MM.1S (cell line): ENCODE measurements at regions not wholly inside any gene's neighbourhood (a gene's known extent, or its start where the extent isn't known, plus 50 kb on each side); places are given as distances from the start of the nearest gene placed in this dataset.

Source experiments
- DNase-seq: peaks from one replicate; pipeline ENCODE4 v3.0.0-alpha.2; 2015
- H2AFZ ChIP-seq: fragments of 300-600 bp; sonication (generic); 2 replicates; pipeline ENCODE4 v1.6.0; 2016; ENCODE audit warnings: antibody characterized with exemption, low read length
- H3F3A ChIP-seq: fragments of 300-600 bp; sonication (generic); 2 replicates; pipeline ENCODE4 v1.6.1; 2016; ENCODE audit warnings: mild to moderate bottlenecking, antibody characterized with exemption, low read length, moderate library complexity, mixed read lengths; ENCODE audit not compliant: insufficient read depth
- H3K27ac ChIP-seq: fragments of 300-600 bp; sonication (generic); 2 replicates; pipeline ENCODE4 v1.5.1; 2016; ENCODE audit warnings: mild to moderate bottlenecking, low read length
- H3K27me3 ChIP-seq: fragments of 300-600 bp; sonication (generic); replicated peaks from 2 replicates; pipeline ENCODE4 v1.6.0; 2016; ENCODE audit warnings: low read length; ENCODE audit not compliant: insufficient read depth
- H3K36me3 ChIP-seq: fragments of 300-600 bp; sonication (generic); replicated peaks from 2 replicates; pipeline ENCODE4 v1.6.1; 2016; ENCODE audit warnings: mild to moderate bottlenecking, low read length, mixed read lengths; ENCODE audit not compliant: insufficient read depth
- H3K4me1 ChIP-seq: fragments of 300-600 bp; sonication (generic); 2 replicates; pipeline ENCODE4 v1.6.1; 2016; ENCODE audit warnings: low read length, mixed read lengths
- H3K4me2 ChIP-seq: fragments of 300-600 bp; sonication (generic); 2 replicates; pipeline ENCODE4 v1.6.0; 2016; ENCODE audit warnings: low read depth, low read length
- H3K4me3 ChIP-seq: fragments of 300-600 bp; sonication (generic); 2 replicates; pipeline ENCODE4 v1.5.1; 2016; ENCODE audit warnings: low read length, mixed read lengths
- H3K79me2 ChIP-seq: fragments of 300-600 bp; sonication (generic); 2 replicates; pipeline ENCODE4 v1.6.1; 2016; ENCODE audit warnings: mixed run types, low read length, mixed read lengths
- H3K9ac ChIP-seq: fragments of 300-600 bp; sonication (generic); 2 replicates; pipeline ENCODE4 v1.6.1; 2016; ENCODE audit warnings: low read length, mixed read lengths
- H3K9me2 ChIP-seq: fragments of 300-600 bp; sonication (generic); replicated peaks from 2 replicates; pipeline ENCODE4 v1.6.1; 2016; ENCODE audit warnings: mild to moderate bottlenecking, low read length, mixed read lengths; ENCODE audit not compliant: insufficient read depth
- H3K9me3 ChIP-seq: fragments of 300-600 bp; sonication (generic); replicated peaks from 2 replicates; pipeline ENCODE4 v1.6.1; 2016; ENCODE audit warnings: mild to moderate bottlenecking, low read length, mixed read lengths; ENCODE audit not compliant: insufficient read depth
- H4K20me1 ChIP-seq: fragments of 300-600 bp; sonication (generic); 2 replicates; pipeline ENCODE4 v1.6.1; 2016; ENCODE audit warnings: mild to moderate bottlenecking, low read length, moderate library complexity, mixed read lengths; ENCODE audit not compliant: insufficient read depth
- CTCF ChIP-seq: fragments of 300-600 bp; sonication (generic); IDR thresholded peaks from 2 replicates; pipeline ENCODE4 v1.5.1; 2016; ENCODE audit warnings: antibody characterized with exemption, low read length, mixed read lengths
- EZH2 ChIP-seq: fragments of 300-600 bp; sonication (generic); optimal IDR thresholded peaks from 2 replicates; pipeline ENCODE3; 2017; ENCODE audit warnings: low read depth, mild to moderate bottlenecking, antibody characterized with exemption, low read length, mixed read lengths
- EZH2phosphoT487 ChIP-seq: fragments of 300-600 bp; sonication (generic); IDR thresholded peaks from 2 replicates; pipeline ENCODE4 v1.6.1; 2018; ENCODE audit warnings: antibody characterized with exemption, low read length

GRCh38 chr4:133668061-133668851 lies 519.2 kb downstream of the PCDH10 start:
- no peaks in the 10 kb centered on the region for H3K36me3 ChIP-seq
- H3K27me3 ChIP-seq = no peaks in the 10 kb centered on the region
- H2AFZ ChIP-seq = no peak overlapping the region
- peak; percentile 40 for DNase-seq
- no peaks in the 10 kb centered on the region for H3F3A ChIP-seq
- peak overlapping the region; percentile 12; the same call in 1 of the 2 replicates for H3K27ac ChIP-seq
- H3K79me2 ChIP-seq = no peaks in the 10 kb centered on the region
- H3K9me3 ChIP-seq = no peaks in the 10 kb centered on the region
- H3K4me1 ChIP-seq = no peaks in the 10 kb centered on the region
- no peaks in the 10 kb centered on the region for H4K20me1 ChIP-seq
- H3K4me3 ChIP-seq = no peak overlapping the region
- TF ChIP-seq EZH2phosphoT487 (no peak), CTCF (no peak), EZH2 (no peak)
- H3K9ac ChIP-seq = no peak overlapping the region
- no peaks in the 10 kb centered on the region for H3K9me2 ChIP-seq
- no peak overlapping the region for H3K4me2 ChIP-seq

GRCh38 chr4:133647206-133647605 lies 498.1 kb downstream of the PCDH10 start:
- H3K4me2 ChIP-seq = no peak overlapping the region
- no peak overlapping the region for H2AFZ ChIP-seq
- no peak overlapping the region for H3K27ac ChIP-seq
- H4K20me1 ChIP-seq = no peaks in the 10 kb centered on the region
- H3F3A ChIP-seq = no peaks in the 10 kb centered on the region
- no peak overlapping the region for H3K4me3 ChIP-seq
- H3K9ac ChIP-seq = no peak overlapping the region
- TF ChIP-seq EZH2 = no peak
- H3K27me3 ChIP-seq = no peaks in the 10 kb centered on the region
- H3K9me3 ChIP-seq = no peaks in the 10 kb centered on the region
- no peaks in the 10 kb centered on the region for H3K36me3 ChIP-seq
- H3K4me1 ChIP-seq = no peaks in the 10 kb centered on the region
- H3K79me2 ChIP-seq = no peaks in the 10 kb centered on the region
- no peak for DNase-seq
- H3K9me2 ChIP-seq = no peaks in the 10 kb centered on the region

- Histone ChIP-seq H3K4me1 (no peaks in the 10 kb centered on the region), H3K36me3 (no peaks in the 10 kb centered on the region), H3F3A (no peaks in the 10 kb centered on the region), H3K4me3 (no peak overlapping the region), H4K20me1 (no peaks in the 10 kb centered on the region), H3K27ac (no peak overlapping the region), H3K9ac (no peak overlapping the region), H3K27me3 (no peaks in the 10 kb centered on the region), H3K9me2 (no peaks in the 10 kb centered on the region), H3K79me2 (no peaks in the 10 kb centered on the region), H3K4me2 (no peak overlapping the region), H3K9me3 (no peaks in the 10 kb centered on the region), H2AFZ (no peak overlapping the region)
- DNase-seq = no peak
- TF ChIP-seq CTCF = no peak
- TF ChIP-seq EZH2 = no peak
- TF ChIP-seq EZH2phosphoT487 = no peak
These were observed 492.1 kb downstream of the PCDH10 start for GRCh38 chr4:133641191-133641590.

- TF ChIP-seq CTCF (no peak), EZH2phosphoT487 (no peak), EZH2 (no peak)
- Histone ChIP-seq H2AFZ (no peak overlapping the region), H3K36me3 (no peaks in the 10 kb centered on the region), H3K79me2 (no peaks in the 10 kb centered on the region), H3K4me3 (no peak overlapping the region), H3K9me3 (no peaks in the 10 kb centered on the region), H3K27me3 (no peaks in the 10 kb centered on the region), H4K20me1 (no peaks in the 10 kb centered on the region), H3K9ac (no peak overlapping the region), H3K4me1 (no peaks in the 10 kb centered on the region), H3K9me2 (no peaks in the 10 kb centered on the region), H3F3A (no peaks in the 10 kb centered on the region), H3K27ac (no peak overlapping the region), H3K4me2 (no peak overlapping the region)
- DNase-seq = no peak
These were observed 489.7 kb downstream of the PCDH10 start for GRCh38 chr4:133638751-133639150.
